ENCODE measurements at regions not wholly inside any gene's neighbourhood (a gene's known extent, or its start where the extent isn't known, plus 50 kb on each side); places are given as distances from the start of the nearest gene placed in this dataset.

- Histone ChIP-seq H4K20me1 (replicated peaks; ENCODE audit: control insufficient read depth, insufficient read depth, low read length) (no peaks in the 10 kb centered on the region), H3K9me1 (ENCODE audit: control insufficient read depth, insufficient read depth, low read length) (no peaks in the 10 kb centered on the region), H2AFZ (ENCODE audit: low read depth, low read length) (no peak overlapping the region), H3K36me3 (ENCODE audit: control insufficient read depth, insufficient read depth, low read length) (no peaks in the 10 kb centered on the region), H3K4me3 (no peak overlapping the region), H3K27me3 (ENCODE audit: control insufficient read depth in 2 of 2, insufficient read depth in 2 of 2, low read length in 2 of 2) (no peaks in the 10 kb centered on the region), H3K4me1 (replicated peaks in 1 of 2; ENCODE audit: control insufficient read depth in 2 of 2, insufficient read depth in 2 of 2, low read length in 2 of 2) (no peaks in the 10 kb centered on the region), H3K9ac (ENCODE audit: insufficient read depth in 1 of 2, low read depth in 2 of 2, low read length in 2 of 2) (no peak overlapping the region), H3K9me3 (replicated peaks; ENCODE audit: control insufficient read depth, insufficient read depth, low read depth, low read length) (no peaks in the 10 kb centered on the region), H3K4me2 (ENCODE audit: insufficient read depth, low read length) (no peak overlapping the region), H3K79me2 (ENCODE audit: control insufficient read depth, insufficient read depth, low read length) (no peaks in the 10 kb centered on the region), H3K27ac (ENCODE audit: extremely low read depth, low read depth, low read length) (no peak overlapping the region)
- in situ Hi-C loops (cut with MboI) = no loop called here
- BruUV-seq (replicated peaks) = no TSS peak
- no peak for ATAC-seq
- no peak for TF ChIP-seq ETS2 (tag; IDR thresholded peaks at IDR 0.05; ENCODE audit: borderline replicate concordance, poor library complexity, severe bottlenecking)
- TF ChIP-seq SMAD4 (CRISPR knock-in tag; conservative IDR thresholded peaks at IDR 0.05) = no peak
- no peak for TF ChIP-seq ZNF224 (CRISPR knock-in tag; IDR thresholded peaks at IDR 0.05)
- TF ChIP-seq ZSCAN32 (CRISPR knock-in tag; IDR thresholded peaks at IDR 0.05) = no peak
- TF ChIP-seq MBD2 (IDR thresholded peaks at IDR 0.05; ENCODE audit: borderline replicate concordance, low read depth) = no peak
- TF ChIP-seq RAD21 (CRISPR knock-in tag; conservative IDR thresholded peaks at IDR 0.05 in 1 of 2, IDR thresholded peaks at IDR 0.05 in 1 of 2) = no peak
- TF ChIP-seq, protein P1, sequence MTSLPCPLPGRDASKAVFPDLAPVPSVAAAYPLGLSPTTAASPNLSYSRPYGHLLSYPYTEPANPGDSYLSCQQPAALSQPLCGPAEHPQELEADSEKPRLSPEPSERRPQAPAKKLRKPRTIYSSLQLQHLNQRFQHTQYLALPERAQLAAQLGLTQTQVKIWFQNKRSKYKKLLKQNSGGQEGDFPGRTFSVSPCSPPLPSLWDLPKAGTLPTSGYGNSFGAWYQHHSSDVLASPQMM (CRISPR knock-in tag; IDR thresholded peaks at IDR 0.05) = no peak
- no peak for TF ChIP-seq HSF4 (CRISPR knock-in tag; IDR thresholded peaks at IDR 0.05; ENCODE audit: borderline replicate concordance)
- TF ChIP-seq MCM7 (IDR thresholded peaks at IDR 0.05) = no peak
- TF ChIP-seq NFE2L1 (tag; IDR thresholded peaks at IDR 0.05; ENCODE audit: borderline replicate concordance, low read depth) = no peak
- no peak for TF ChIP-seq THRAP3 (IDR thresholded peaks at IDR 0.05; ENCODE audit: borderline replicate concordance)
- TF ChIP-seq NFXL1 (CRISPR knock-in tag; IDR thresholded peaks at IDR 0.05) = no peak
- no peak for TF ChIP-seq BHLHE40 (IDR thresholded peaks at IDR 0.05; ENCODE audit: low read length)
- TF ChIP-seq ZNF277 (CRISPR knock-in tag; IDR thresholded peaks at IDR 0.05; ENCODE audit: borderline replicate concordance) = no peak
- TF ChIP-seq EZH2 (IDR thresholded peaks at IDR 0.05; ENCODE audit: borderline replicate concordance, low read depth, low read length) = no peak
- no peak for TF ChIP-seq ZNF3 (CRISPR knock-in tag; IDR thresholded peaks at IDR 0.05)
- no peak for FAIRE-seq
- 2% methylated on average over 4 of the region's 4 CpGs for WGBS (ENCODE audit: insufficient coverage, low coverage, missing lambda C conversion rate)
- ChIA-PET CTCF (ENCODE audit: low intra/inter-chr PET ratio) (no interaction called here), POLR2A (no interaction called here)
- no peak for DNase-seq (ENCODE audit: extremely low read depth in 1 of 4, low spot score in 3 of 4)
- intact Hi-C loops (cut with micrococcal nuclease) = no loop called here
Measured at GRCh38 chr3:6079011-6079410, 781.9 kb upstream of the GRM7 start.
